Keratinocyte (primary cell): ENCODE measurements at regions not wholly inside any gene's neighbourhood (a gene's known extent, or its start where the extent isn't known, plus 50 kb on each side); places are given as distances from the start of the nearest gene placed in this dataset.

Source experiments
- EZH2 ChIP-seq: IDR thresholded peaks from one replicate; pipeline ENCODE4 v1.6.1; 2012; ENCODE audit warnings: inconsistent platforms, mild to moderate bottlenecking, low read length, moderate library complexity
- TF ChIP-seq, protein P1 (sequence below), 3 experiments: IDR thresholded peaks in 1 of 3; conservative IDR thresholded peaks in 1 of 3; optimal IDR thresholded peaks in 1 of 3; 2 replicates in 2 of 3; 3 replicates in 1 of 3; pipeline versions ENCODE3 to v1.5.1; 2011; ENCODE audit warnings: low read length in 3 of 3, mild to moderate bottlenecking in 3 of 3, moderate library complexity in 2 of 3, control low read depth in 1 of 3, inconsistent platforms in 1 of 3; ENCODE audit not compliant: insufficient read depth in 2 of 3; ENCODE audit errors: extremely low read depth in 1 of 3

DNA sequence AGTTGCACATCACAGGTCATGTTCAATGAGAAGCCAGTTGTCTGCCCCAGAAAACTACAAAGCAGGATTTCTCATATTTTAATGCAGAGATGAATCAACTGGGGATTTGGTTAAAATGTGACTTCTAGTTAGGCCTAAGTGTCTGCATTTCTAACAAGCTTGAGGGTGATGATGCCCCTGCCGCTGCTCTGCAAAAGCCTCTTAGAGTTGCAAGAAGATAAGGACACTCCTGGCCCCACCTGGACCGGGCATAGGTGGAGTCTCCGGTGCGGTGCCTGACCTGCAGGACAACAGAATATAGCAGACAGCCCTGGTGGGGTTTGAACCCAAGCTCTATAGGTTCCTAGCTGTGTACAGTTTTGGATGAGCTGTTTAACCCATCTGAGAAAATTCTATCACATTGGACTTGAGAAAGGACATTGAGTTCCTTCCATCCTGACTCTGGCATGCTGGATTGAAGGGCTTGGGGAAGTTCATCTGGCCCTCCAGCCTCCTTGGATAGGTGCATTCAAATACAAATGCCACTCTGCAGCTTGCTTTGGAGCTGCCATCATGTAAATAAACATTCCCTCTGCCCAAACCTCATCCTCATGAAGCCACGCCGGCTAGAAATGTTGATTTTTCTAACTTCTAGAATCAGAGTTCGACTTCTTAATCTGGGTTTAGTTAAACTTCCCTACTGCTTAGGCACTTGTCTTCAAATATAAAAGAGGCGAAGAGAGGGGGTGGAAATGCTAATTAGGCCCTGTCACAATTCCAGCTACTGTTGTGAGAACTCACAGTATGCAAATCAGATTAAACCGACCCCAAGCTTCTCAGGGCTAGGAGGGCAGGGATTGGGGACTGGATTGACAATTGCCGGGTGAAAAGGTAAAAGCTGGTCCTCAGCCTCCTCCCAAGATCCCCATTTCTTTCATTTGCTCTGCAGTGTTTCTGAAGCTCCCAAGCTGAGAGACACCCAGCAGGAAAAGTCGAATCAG is 1225.6 kb downstream of the VRK1 start:
- TF ChIP-seq, protein P1, sequence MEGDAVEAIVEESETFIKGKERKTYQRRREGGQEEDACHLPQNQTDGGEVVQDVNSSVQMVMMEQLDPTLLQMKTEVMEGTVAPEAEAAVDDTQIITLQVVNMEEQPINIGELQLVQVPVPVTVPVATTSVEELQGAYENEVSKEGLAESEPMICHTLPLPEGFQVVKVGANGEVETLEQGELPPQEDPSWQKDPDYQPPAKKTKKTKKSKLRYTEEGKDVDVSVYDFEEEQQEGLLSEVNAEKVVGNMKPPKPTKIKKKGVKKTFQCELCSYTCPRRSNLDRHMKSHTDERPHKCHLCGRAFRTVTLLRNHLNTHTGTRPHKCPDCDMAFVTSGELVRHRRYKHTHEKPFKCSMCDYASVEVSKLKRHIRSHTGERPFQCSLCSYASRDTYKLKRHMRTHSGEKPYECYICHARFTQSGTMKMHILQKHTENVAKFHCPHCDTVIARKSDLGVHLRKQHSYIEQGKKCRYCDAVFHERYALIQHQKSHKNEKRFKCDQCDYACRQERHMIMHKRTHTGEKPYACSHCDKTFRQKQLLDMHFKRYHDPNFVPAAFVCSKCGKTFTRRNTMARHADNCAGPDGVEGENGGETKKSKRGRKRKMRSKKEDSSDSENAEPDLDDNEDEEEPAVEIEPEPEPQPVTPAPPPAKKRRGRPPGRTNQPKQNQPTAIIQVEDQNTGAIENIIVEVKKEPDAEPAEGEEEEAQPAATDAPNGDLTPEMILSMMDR (optimal IDR thresholded peaks at IDR 0.05 in 1 of 3, IDR thresholded peaks at IDR 0.05 in 1 of 3, conservative IDR thresholded peaks at IDR 0.05 in 1 of 3; ENCODE audit: extremely low read depth in 1 of 3, insufficient read depth in 2 of 3, low read length in 3 of 3): no peak
- TF ChIP-seq EZH2: no peak
